ENCODE measurements at regions not wholly inside any gene's neighbourhood (a gene's known extent, or its start where the extent isn't known, plus 50 kb on each side); places are given as distances from the start of the nearest gene placed in this dataset.
"Not testable (repeated sequence)": the region's sequence is repeated elsewhere in the genome, so short reads cannot be mapped to it uniquely, and the experiment has no call there.

DNA sequence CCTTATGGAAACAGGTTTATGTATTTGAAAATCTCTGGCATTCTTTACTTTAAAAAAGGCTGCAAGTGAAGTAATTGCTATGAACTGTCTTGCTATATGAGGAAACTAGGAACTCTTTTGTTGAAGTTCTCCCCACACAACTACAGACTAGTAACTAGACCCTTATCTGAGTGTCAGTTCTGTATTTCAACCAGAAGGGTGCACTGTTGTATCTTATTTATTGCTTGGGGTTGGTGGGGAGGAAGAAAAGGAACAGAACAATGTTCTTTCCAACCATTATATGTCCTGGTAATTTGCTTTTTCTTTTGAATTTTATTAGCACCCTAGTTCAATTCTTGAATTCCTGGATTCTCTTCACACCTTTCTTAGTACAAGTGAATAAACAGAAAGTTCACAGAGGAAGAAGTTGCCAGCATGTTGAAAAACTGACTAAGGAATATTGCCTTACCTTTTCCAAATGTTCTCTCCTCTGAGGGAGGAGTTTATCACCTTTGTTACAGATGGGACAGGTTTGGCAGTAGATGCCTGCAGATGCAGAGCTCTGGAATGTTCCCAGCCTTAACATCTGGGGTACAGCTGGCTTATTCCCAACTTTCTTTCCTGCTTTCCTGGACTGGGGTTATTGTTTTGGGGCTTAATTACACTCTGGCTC lies 162.4 kb upstream of the CFAP20DC start:
- H3K9me3 Mint-ChIP-seq = no peaks in the 10 kb centered on the region
- no peak for DNase-seq
- POLR2A ChIA-PET = interaction anchor here (0.6 kb wide), 1 partner anchor 24 kb away, joined by 3 read pairs; no protein-coding TSS in a partner anchor

DNA sequence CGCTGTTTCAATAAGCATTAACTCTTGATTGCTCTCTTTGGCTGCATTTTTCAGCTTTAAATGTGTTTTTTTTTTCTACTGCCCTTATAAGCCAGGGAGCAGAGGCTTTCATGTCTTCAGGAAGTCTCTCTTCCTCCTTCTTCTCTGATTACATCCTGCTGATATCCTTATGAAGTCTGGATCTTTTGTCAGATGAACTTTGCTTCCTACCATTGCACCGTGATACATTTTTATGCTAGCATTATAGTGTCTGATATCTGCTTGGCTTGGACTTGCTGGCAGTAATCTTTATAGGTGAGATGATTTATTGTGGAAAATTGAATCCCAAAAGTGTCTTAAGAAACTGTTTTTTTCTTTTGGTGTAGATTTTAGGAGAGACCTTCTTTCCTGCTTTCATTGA lies 160.4 kb upstream of the CFAP20DC start:
- DNase-seq = no peak
- Mint-ChIP-seq H3K4me1 (ENCODE audit: low read depth) (no peaks in the 10 kb centered on the region), H3K9me3 (no peaks in the 10 kb centered on the region), H3K4me3 (no peak overlapping the region), H3K27ac (no peak overlapping the region), H3K36me3 (no peaks in the 10 kb centered on the region), H3K27me3 (peaks cover 8% of the 10 kb centered on the region)
- ChIA-PET POLR2A (no interaction called here), CTCF (interaction anchor here (1.3 to 4.1 kb wide), 4 partner anchors 365 to 648 kb away, joined by 3 to 28 read pairs (median 8); no protein-coding TSS in a partner anchor)
- intact Hi-C loops (cut with micrococcal nuclease) = loop anchor here (5.0 kb wide), 1 partner anchor 77 kb away; no protein-coding TSS in a partner anchor

More for the DNA sequence above, 162.4 kb upstream of the CFAP20DC start:
- Mint-ChIP-seq H3K27me3 (peaks cover 8% of the 10 kb centered on the region), H3K4me1 (ENCODE audit: low read depth) (no peaks in the 10 kb centered on the region), H3K27ac (no peak overlapping the region), H3K4me3 (no peak overlapping the region), H3K36me3 (no peaks in the 10 kb centered on the region)
- intact Hi-C loops (cut with micrococcal nuclease) = loop anchor here (1.0 to 5.0 kb wide), 4 partner anchors 75 to 645 kb away; no protein-coding TSS in a partner anchor
- CTCF ChIA-PET = interaction anchor here (0.6 to 4.5 kb wide), 12 partner anchors 23 to 646 kb away, joined by 3 to 54 read pairs (median 4); no protein-coding TSS in a partner anchor

- ChIA-PET POLR2A (no interaction called here), CTCF (no interaction called here)
- DNase-seq = no peak
- Mint-ChIP-seq H3K9me3 (no peaks in the 10 kb centered on the region), H3K4me3 (no peak overlapping the region), H3K27ac (no peak overlapping the region), H3K27me3 (no peaks in the 10 kb centered on the region), H3K36me3 (no peaks in the 10 kb centered on the region), H3K4me1 (ENCODE audit: low read depth) (no peaks in the 10 kb centered on the region)
- intact Hi-C loops (cut with micrococcal nuclease) = no loop called here
Measured at GRCh38 chr3:59192473-59192872, 142.6 kb upstream of the CFAP20DC start.

DNA sequence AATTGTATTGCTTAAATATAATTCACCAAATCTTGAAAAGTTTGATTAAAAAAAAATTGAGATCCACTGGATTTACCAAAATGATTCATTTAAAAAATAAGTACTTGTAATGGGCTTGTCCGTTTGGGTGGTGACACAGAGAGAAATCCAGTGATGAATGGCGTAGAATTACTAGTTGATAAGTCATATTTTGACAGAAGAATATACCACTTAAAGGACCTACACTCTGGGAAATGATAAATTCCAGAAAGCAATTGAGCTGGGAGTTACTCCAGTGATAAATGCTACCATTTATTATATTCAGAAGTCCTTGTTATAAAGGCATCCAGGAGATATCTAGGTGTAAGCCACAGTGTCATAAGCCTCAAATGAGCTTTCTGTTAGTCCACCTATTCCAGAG lies 141.8 kb upstream of the CFAP20DC start:
- intact Hi-C loops (cut with micrococcal nuclease) = no loop called here
- DNase-seq = no peak
- no peaks in the 10 kb centered on the region for H3K27me3 Mint-ChIP-seq
- H3K4me1 Mint-ChIP-seq (ENCODE audit: low read depth) = no peaks in the 10 kb centered on the region
- POLR2A ChIA-PET = no interaction called here
- no peak overlapping the region for H3K27ac Mint-ChIP-seq
- CTCF ChIA-PET = no interaction called here
- H3K9me3 Mint-ChIP-seq = no peaks in the 10 kb centered on the region
- no peak overlapping the region for H3K4me3 Mint-ChIP-seq
- no peaks in the 10 kb centered on the region for H3K36me3 Mint-ChIP-seq

- Mint-ChIP-seq H3K4me1 (ENCODE audit: low read depth) (no peaks in the 10 kb centered on the region), H3K27me3 (no peaks in the 10 kb centered on the region), H3K9me3 (no peaks in the 10 kb centered on the region), H3K4me3 (no peak overlapping the region), H3K27ac (no peak overlapping the region), H3K36me3 (no peaks in the 10 kb centered on the region)
- ChIA-PET POLR2A (no interaction called here), CTCF (no interaction called here)
- DNase-seq = no peak
- intact Hi-C loops (cut with micrococcal nuclease) = no loop called here
Measured at GRCh38 chr3:59189939-59190338, 140.1 kb upstream of the CFAP20DC start.

GRCh38 chr3:59189526-59189925 lies 139.7 kb upstream of the CFAP20DC start:
- Mint-ChIP-seq H3K4me1 (ENCODE audit: low read depth) (no peaks in the 10 kb centered on the region), H3K9me3 (no peaks in the 10 kb centered on the region), H3K27ac (no peak overlapping the region), H3K36me3 (no peaks in the 10 kb centered on the region), H3K4me3 (no peak overlapping the region), H3K27me3 (no peaks in the 10 kb centered on the region)
- DNase-seq = no peak
- intact Hi-C loops (cut with micrococcal nuclease) = no loop called here
- ChIA-PET CTCF (no interaction called here), POLR2A (no interaction called here)

DNA sequence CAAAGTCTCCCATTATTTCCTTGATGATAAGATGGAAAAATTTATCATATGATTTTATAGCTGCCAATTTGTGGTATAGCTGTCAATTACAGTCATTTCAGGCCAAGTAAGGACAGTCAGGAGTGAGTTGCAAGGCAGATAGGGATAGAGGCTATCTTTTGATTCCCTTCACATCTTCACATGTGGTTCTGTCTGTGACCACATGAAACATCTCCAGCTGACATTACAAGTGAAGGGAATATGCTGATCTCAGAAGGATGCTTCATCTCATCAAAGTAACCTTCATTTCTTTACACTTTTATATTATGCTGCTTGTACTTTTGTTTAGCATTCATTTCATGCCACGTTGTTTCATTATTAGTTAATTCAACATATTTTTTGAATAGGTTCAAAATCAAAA lies 136.9 kb upstream of the CFAP20DC start:
- Mint-ChIP-seq H3K9me3 (no peaks in the 10 kb centered on the region), H3K4me3 (no peak overlapping the region), H3K27ac (no peak overlapping the region), H3K4me1 (ENCODE audit: low read depth) (no peaks in the 10 kb centered on the region), H3K27me3 (no peaks in the 10 kb centered on the region), H3K36me3 (no peaks in the 10 kb centered on the region)
- CTCF ChIA-PET = no interaction called here
- POLR2A ChIA-PET = no interaction called here
- no peak for DNase-seq
- intact Hi-C loops (cut with micrococcal nuclease) = no loop called here

GRCh38 chr3:59185591-59186369 lies 136.0 kb upstream of the CFAP20DC start:
- ChIA-PET POLR2A (no interaction called here), CTCF (interaction anchor here (0.7 to 1.1 kb wide), 2 partner anchors 17 to 26 kb away, joined by 3 read pairs; no protein-coding TSS in a partner anchor)
- intact Hi-C loops (cut with micrococcal nuclease) = no loop called here
- H3K36me3 Mint-ChIP-seq = no peaks in the 10 kb centered on the region
- H3K4me1 Mint-ChIP-seq (ENCODE audit: low read depth) = no peaks in the 10 kb centered on the region
- DNase-seq = no peak
- no peaks in the 10 kb centered on the region for H3K27me3 Mint-ChIP-seq
- H3K27ac Mint-ChIP-seq = no peak overlapping the region
- H3K4me3 Mint-ChIP-seq = no peak overlapping the region
- no peaks in the 10 kb centered on the region for H3K9me3 Mint-ChIP-seq

- no peaks in the 10 kb centered on the region for H3K36me3 Mint-ChIP-seq
- no peaks in the 10 kb centered on the region for H3K9me3 Mint-ChIP-seq
- no peak overlapping the region for H3K27ac Mint-ChIP-seq
- H3K27me3 Mint-ChIP-seq = peaks cover 11% of the 10 kb centered on the region
- ChIA-PET CTCF (no interaction called here), POLR2A (no interaction called here)
- DNase-seq = no peak
- H3K4me1 Mint-ChIP-seq (ENCODE audit: low read depth) = no peaks in the 10 kb centered on the region
- intact Hi-C loops (cut with micrococcal nuclease) = no loop called here
- H3K4me3 Mint-ChIP-seq = no peak overlapping the region
Measured at GRCh38 chr3:59180006-59180405, 130.2 kb upstream of the CFAP20DC start.

DNA sequence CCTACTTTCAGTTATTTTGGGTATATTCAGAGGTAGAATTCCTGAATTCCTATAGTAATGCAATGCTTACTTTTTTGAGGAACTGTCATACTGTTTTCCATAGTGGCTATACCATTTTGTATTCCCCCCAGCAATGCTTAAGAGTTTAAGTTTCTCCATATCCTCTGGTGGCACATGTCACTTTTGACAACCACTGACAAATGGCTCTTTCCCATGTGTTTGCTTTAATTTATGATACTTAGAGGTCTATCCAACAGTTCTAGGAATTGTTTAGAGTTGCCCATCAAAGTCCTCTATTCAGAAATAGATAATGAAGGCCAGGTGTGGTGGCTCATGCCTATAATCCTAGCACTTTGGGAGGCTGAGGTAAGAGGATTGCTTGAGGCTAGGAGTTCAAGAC lies 128.9 kb upstream of the CFAP20DC start:
- no peak for DNase-seq
- peaks cover 11% of the 10 kb centered on the region for H3K27me3 Mint-ChIP-seq
- no peaks in the 10 kb centered on the region for H3K36me3 Mint-ChIP-seq
- ChIA-PET POLR2A (no interaction called here), CTCF (no interaction called here)
- no peak overlapping the region for H3K27ac Mint-ChIP-seq
- H3K4me3 Mint-ChIP-seq = no peak overlapping the region
- H3K9me3 Mint-ChIP-seq = no peaks in the 10 kb centered on the region
- intact Hi-C loops (cut with micrococcal nuclease) = no loop called here
- no peaks in the 10 kb centered on the region for H3K4me1 Mint-ChIP-seq (ENCODE audit: low read depth)

DNA sequence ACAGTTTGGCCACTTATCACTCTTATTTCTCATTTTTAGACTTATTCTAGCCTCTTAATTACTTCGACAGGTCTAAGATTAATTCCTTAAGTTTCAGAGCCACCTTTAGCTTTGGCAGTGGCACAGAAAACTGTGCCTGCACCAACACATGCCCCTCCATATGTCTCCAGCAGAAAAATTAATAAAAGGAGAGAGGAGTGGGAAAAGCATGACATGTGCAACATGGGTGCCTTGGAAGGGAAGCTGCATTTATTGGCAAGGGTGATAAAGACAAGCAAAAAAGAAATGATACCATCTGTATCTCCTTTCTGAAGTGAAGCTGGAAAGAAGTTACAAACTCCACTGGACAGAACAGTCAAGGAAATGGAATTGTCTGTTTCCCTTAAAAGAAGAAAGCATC lies 121.7 kb upstream of the CFAP20DC start:
- Mint-ChIP-seq H3K4me3 (no peak overlapping the region), H3K27me3 (no peaks in the 10 kb centered on the region), H3K9me3 (no peaks in the 10 kb centered on the region), H3K36me3 (no peaks in the 10 kb centered on the region), H3K27ac (no peak overlapping the region), H3K4me1 (ENCODE audit: low read depth) (no peaks in the 10 kb centered on the region)
- DNase-seq = no peak
- intact Hi-C loops (cut with micrococcal nuclease) = no loop called here
- CTCF ChIA-PET = no interaction called here
- POLR2A ChIA-PET = no interaction called here

- H3K4me3 Mint-ChIP-seq; H3K9me3 Mint-ChIP-seq; CTCF ChIA-PET; DNase-seq; H3K27ac Mint-ChIP-seq; H3K36me3 Mint-ChIP-seq; H3K27me3 Mint-ChIP-seq; POLR2A ChIA-PET; intact Hi-C loops (cut with micrococcal nuclease); H3K4me1 Mint-ChIP-seq (ENCODE audit: low read depth): not testable (repeated sequence)
Measured at GRCh38 chr3:59170166-59170565, 120.3 kb upstream of the CFAP20DC start.

DNA sequence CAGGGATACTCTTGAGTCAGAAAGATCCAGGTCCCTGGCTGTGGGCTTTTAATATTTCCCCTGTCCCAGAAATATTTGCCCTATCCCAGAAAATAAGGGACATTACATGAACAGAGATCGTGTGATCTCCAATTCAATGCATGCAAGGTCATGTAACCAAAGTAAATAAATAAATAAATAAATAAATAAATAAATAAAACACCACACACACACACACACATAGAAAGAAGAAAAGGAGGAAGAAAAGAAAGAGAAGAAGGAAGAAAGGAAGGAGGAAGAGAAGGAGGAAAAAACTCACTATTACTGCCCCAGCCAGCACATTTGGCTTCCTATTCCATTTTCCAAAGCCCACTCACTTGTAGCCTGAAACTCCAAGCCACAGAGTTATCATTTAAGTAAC lies 117.9 kb upstream of the CFAP20DC start:
- no peaks in the 10 kb centered on the region for H3K27me3 Mint-ChIP-seq
- no peaks in the 10 kb centered on the region for H3K9me3 Mint-ChIP-seq
- no peak overlapping the region for H3K27ac Mint-ChIP-seq
- no peaks in the 10 kb centered on the region for H3K4me1 Mint-ChIP-seq (ENCODE audit: low read depth)
- no peak overlapping the region for H3K4me3 Mint-ChIP-seq
- POLR2A ChIA-PET = no interaction called here
- intact Hi-C loops (cut with micrococcal nuclease) = no loop called here
- H3K36me3 Mint-ChIP-seq = no peaks in the 10 kb centered on the region
- no peak for DNase-seq
- CTCF ChIA-PET = no interaction called here
